ENCODE measurements at regions not wholly inside any gene's neighbourhood (a gene's known extent, or its start where the extent isn't known, plus 50 kb on each side); places are given as distances from the start of the nearest gene placed in this dataset.

DNA sequence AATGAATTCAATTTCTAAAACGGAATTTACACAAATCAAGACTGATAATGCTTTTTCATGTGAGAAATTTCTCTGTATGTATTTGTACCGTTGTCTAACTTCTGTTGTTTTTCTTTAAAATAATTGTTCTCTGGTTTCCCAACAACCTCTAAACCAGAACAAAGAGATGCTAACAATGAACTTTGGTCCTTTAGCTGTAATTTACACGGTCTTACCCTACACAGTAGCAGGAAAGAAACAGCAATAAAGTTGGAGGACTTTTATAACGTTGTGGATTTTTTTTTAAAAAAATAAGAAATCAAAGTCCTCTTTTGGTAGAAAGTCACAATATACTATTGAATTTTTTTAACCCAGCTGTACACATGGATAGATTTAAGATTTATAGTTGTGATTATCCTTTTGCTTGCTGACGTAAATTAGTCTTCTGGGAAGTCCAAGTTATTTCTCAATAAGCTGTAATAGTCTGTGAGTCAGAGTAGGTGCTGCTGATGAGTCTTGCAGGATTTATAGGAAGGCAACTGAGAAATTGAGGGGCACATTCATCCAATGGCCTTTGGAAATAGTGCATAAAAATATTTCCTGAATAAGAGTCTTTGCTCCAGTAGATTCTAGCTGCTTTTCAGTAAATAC is 76.8 kb upstream of the PCSK1 start:
- H3K4me1 ChIP-seq (ENCODE audit: control insufficient read depth in 2 of 2, insufficient read depth in 2 of 2, low read length in 2 of 2): no peaks in the 10 kb centered on the region
- H3K36me3 ChIP-seq (ENCODE audit: control insufficient read depth in 2 of 3, insufficient read depth in 3 of 3, low read length in 3 of 3): no peaks in the 10 kb centered on the region
- ChIA-PET CTCF (no interaction called here), POLR2A (no interaction called here)
- no peaks in the 10 kb centered on the region for H3K9me3 ChIP-seq (ENCODE audit: control insufficient read depth in 2 of 3, low read length in 3 of 3)
- DNase-seq (no peak), ATAC-seq (no peak)
- no peak overlapping the region for H3K27ac Mint-ChIP-seq
- H3K4me3 Mint-ChIP-seq: no peak overlapping the region
- no peak overlapping the region for H3K27ac ChIP-seq (ENCODE audit: low read depth, low read length)
- H3K27me3 Mint-ChIP-seq: peaks cover 0 to 9% (median 0%) of the 10 kb centered on the region in 5 donors
- H3K36me3 Mint-ChIP-seq: no peaks in the 10 kb centered on the region
- H3K9me3 Mint-ChIP-seq: peaks cover 0 to 1% (median 0%) of the 10 kb centered on the region in 11 donors
- intact Hi-C loops (cut with micrococcal nuclease): no loop called here
- no peak overlapping the region for H3K4me3 ChIP-seq (ENCODE audit: low read length)
- H3K4me1 Mint-ChIP-seq: no peaks in the 10 kb centered on the region
- no peaks in the 10 kb centered on the region for H3K27me3 ChIP-seq (ENCODE audit: control insufficient read depth in 2 of 2, insufficient read depth in 2 of 2, low read length in 2 of 2)

DNA sequence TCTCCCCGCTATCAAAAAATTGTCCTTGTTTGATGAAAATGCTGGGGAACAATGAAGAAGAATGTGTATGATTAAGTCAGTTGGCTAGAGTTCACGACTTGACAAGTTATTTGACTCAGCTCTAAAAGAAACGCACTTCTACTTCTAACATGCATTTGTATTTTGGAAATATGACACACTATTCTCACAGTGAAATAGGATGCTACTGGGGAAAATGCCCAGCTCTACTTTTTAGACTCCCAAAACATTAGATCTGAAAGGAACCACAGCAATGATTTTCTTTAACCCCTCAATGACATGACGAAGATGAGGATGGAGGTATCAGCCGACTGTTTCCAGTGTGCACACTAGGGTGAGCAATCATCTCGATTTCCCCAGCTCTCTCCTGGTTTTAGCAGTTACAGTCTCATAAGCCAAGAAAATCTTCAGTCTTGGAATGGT is 83.6 kb upstream of the PCSK1 start:
- intact Hi-C loops (cut with micrococcal nuclease): loop anchor here in 1 of 2 donors (2.0 kb wide), 1 partner anchor 44 kb away; no protein-coding TSS in a partner anchor
- CTCF ChIA-PET: interaction anchor here (0.6 kb wide), 1 partner anchor 10 kb away, joined by 3 read pairs; no protein-coding TSS in a partner anchor

DNA sequence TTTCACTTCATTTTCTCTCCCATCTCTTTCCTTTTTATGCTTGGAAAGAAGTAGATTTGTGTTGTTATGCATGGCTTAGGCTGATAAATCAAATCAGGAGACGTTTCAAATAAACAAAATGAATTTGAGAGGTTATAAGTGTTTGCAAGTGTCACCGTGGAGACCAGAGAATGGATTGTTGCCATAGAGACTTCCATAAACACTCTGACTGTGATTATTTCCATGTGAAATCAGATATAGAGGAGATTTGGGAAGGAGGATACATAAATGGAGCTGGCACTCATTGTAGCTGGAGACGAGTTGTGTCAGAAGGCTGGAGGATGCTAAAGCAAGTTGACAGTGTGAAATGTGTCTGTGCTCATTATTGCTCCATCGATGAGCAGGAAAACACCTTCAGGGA is 84.2 kb upstream of the PCSK1 start:
- H3K27ac ChIP-seq (ENCODE audit: low read depth, low read length): no peak overlapping the region
- Mint-ChIP-seq H3K4me3 (no peak overlapping the region), H3K4me1 (no peaks in the 10 kb centered on the region), H3K36me3 (no peaks in the 10 kb centered on the region), H3K9me3 (peaks cover 0 to 2% (median 0%) of the 10 kb centered on the region in 11 donors), H3K27me3 (peaks cover 0 to 26% (median 8%) of the 10 kb centered on the region in 5 donors), H3K27ac (no peak overlapping the region)
- CTCF ChIA-PET: interaction anchor here (0.6 to 1.5 kb wide), 2 partner anchors 11 to 14 kb away, joined by 3 read pairs; no protein-coding TSS in a partner anchor
- no peak overlapping the region for H3K4me3 ChIP-seq (ENCODE audit: low read length)
- POLR2A ChIA-PET: no interaction called here
- intact Hi-C loops (cut with micrococcal nuclease): loop anchor here in 1 of 2 donors (2.0 kb wide), 1 partner anchor 44 kb away; no protein-coding TSS in a partner anchor
- H3K36me3 ChIP-seq (ENCODE audit: control insufficient read depth in 2 of 3, insufficient read depth in 3 of 3, low read length in 3 of 3): no peaks in the 10 kb centered on the region
- DNase-seq: no peak
- ATAC-seq: no peak
- no peaks in the 10 kb centered on the region for H3K4me1 ChIP-seq (ENCODE audit: control insufficient read depth in 2 of 2, insufficient read depth in 2 of 2, low read length in 2 of 2)
- no peaks in the 10 kb centered on the region for H3K27me3 ChIP-seq (ENCODE audit: control insufficient read depth in 2 of 2, insufficient read depth in 2 of 2, low read length in 2 of 2)
- H3K9me3 ChIP-seq (ENCODE audit: control insufficient read depth in 2 of 3, low read length in 3 of 3): no peaks in the 10 kb centered on the region

More for the DNA sequence above, 83.6 kb upstream of the PCSK1 start:
- H3K4me1 ChIP-seq (ENCODE audit: control insufficient read depth in 2 of 2, insufficient read depth in 2 of 2, low read length in 2 of 2): no peaks in the 10 kb centered on the region
- Mint-ChIP-seq H3K4me1 (no peaks in the 10 kb centered on the region), H3K27me3 (peaks cover 0 to 26% (median 8%) of the 10 kb centered on the region in 5 donors), H3K4me3 (no peak overlapping the region), H3K27ac (no peak overlapping the region), H3K36me3 (no peaks in the 10 kb centered on the region), H3K9me3 (peaks cover 0 to 2% (median 0%) of the 10 kb centered on the region in 11 donors)
- no peak overlapping the region for H3K4me3 ChIP-seq (ENCODE audit: low read length)
- no peak for ATAC-seq
- no peak overlapping the region for H3K27ac ChIP-seq (ENCODE audit: low read depth, low read length)
- no peaks in the 10 kb centered on the region for H3K9me3 ChIP-seq (ENCODE audit: control insufficient read depth in 2 of 3, low read length in 3 of 3)
- POLR2A ChIA-PET: no interaction called here
- no peaks in the 10 kb centered on the region for H3K27me3 ChIP-seq (ENCODE audit: control insufficient read depth in 2 of 2, insufficient read depth in 2 of 2, low read length in 2 of 2)
- no peaks in the 10 kb centered on the region for H3K36me3 ChIP-seq (ENCODE audit: control insufficient read depth in 2 of 3, insufficient read depth in 3 of 3, low read length in 3 of 3)
- DNase-seq: no peak

DNA sequence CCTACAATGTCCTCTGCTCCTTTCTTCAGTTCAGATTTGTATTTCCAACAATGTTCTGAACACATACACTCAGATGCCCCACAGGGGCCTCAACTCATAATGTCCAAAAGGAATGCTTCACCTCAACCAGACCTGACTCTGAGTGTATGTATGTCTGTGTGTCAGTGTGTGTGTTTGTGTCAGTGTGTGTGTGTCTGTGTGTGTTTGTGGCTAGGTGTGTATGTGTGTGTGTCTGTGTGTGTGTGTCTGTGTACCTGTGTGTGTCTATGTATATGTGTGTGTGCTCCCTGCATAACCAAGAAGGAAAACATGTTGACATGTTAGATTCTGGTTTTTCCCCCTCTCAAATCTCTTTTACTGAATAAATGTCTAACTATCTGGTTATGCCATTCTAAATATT is 87.3 kb upstream of the PCSK1 start:
- H3K4me1 Mint-ChIP-seq: no peaks in the 10 kb centered on the region
- H3K36me3 Mint-ChIP-seq: no peaks in the 10 kb centered on the region
- no peak overlapping the region for H3K4me3 Mint-ChIP-seq
- no peaks in the 10 kb centered on the region for H3K36me3 ChIP-seq (ENCODE audit: control insufficient read depth in 2 of 3, insufficient read depth in 3 of 3, low read length in 3 of 3)
- peaks cover 0 to 2% (median 0%) of the 10 kb centered on the region in 11 donors for H3K9me3 Mint-ChIP-seq
- DNase-seq (no peak), ATAC-seq (no peak)
- ChIA-PET POLR2A (no interaction called here), CTCF (no interaction called here)
- H3K27ac Mint-ChIP-seq: no peak overlapping the region
- intact Hi-C loops (cut with micrococcal nuclease): no loop called here
- no peaks in the 10 kb centered on the region for H3K9me3 ChIP-seq (ENCODE audit: control insufficient read depth in 2 of 3, low read length in 3 of 3)
- no peaks in the 10 kb centered on the region for H3K4me1 ChIP-seq (ENCODE audit: control insufficient read depth in 2 of 2, insufficient read depth in 2 of 2, low read length in 2 of 2)
- H3K27ac ChIP-seq (ENCODE audit: low read depth, low read length): no peak overlapping the region
- no peak overlapping the region for H3K4me3 ChIP-seq (ENCODE audit: low read length)
- no peaks in the 10 kb centered on the region for H3K27me3 ChIP-seq (ENCODE audit: control insufficient read depth in 2 of 2, insufficient read depth in 2 of 2, low read length in 2 of 2)
- H3K27me3 Mint-ChIP-seq: peaks cover 0 to 16% (median 13%) of the 10 kb centered on the region in 5 donors

DNA sequence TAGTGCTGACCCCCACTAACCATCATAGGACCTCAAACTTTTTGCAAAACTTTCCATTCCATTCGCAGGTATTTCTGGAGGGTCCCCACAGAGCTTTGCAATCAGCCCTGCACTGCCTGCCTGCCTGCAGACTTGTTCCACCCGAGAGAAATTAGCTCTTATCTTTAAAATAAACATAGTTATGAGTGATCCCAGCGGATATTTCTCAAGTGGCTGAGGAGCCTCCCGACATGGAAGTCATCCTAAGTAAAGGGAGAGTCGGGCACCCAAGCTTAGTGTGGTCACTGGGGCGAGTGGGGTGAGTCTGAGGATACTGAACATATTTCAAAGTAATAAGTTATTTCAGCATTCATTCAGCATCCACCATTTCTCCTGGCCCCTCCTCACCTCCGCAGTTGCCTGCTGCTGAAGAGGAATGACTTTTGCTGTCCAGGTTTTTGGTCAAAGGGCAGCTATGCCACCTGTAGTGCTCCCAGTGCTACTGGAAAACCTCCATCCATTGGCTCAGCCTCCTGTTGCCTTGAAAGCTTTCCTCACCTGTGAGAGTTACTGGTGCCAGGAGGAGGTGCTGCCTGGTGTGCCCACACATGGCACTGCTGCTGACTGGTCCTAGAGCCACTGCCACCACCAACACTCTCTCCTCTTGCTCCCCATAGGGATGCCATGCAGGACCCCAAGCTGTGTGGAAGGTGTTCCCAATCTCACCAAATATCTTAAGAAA is 89.7 kb upstream of the PCSK1 start:
- H3K4me1 ChIP-seq (ENCODE audit: control insufficient read depth in 2 of 2, insufficient read depth in 2 of 2, low read length in 2 of 2): no peaks in the 10 kb centered on the region
- H3K4me3 ChIP-seq (ENCODE audit: low read length): no peak overlapping the region
- H3K36me3 ChIP-seq (ENCODE audit: control insufficient read depth in 2 of 3, insufficient read depth in 3 of 3, low read length in 3 of 3): no peaks in the 10 kb centered on the region
- CTCF ChIA-PET: no interaction called here
- peaks cover 0 to 10% (median 0%) of the 10 kb centered on the region in 5 donors for H3K27me3 Mint-ChIP-seq
- no peak overlapping the region for H3K27ac ChIP-seq (ENCODE audit: low read depth, low read length)
- H3K27ac Mint-ChIP-seq: no peak overlapping the region
- no peak overlapping the region for H3K4me3 Mint-ChIP-seq
- no peaks in the 10 kb centered on the region for H3K27me3 ChIP-seq (ENCODE audit: control insufficient read depth in 2 of 2, insufficient read depth in 2 of 2, low read length in 2 of 2)
- H3K9me3 ChIP-seq (ENCODE audit: control insufficient read depth in 2 of 3, low read length in 3 of 3): no peaks in the 10 kb centered on the region
- POLR2A ChIA-PET: no interaction called here
- H3K9me3 Mint-ChIP-seq: no peaks in the 10 kb centered on the region
- intact Hi-C loops (cut with micrococcal nuclease): no loop called here
- ATAC-seq (no peak), DNase-seq (no peak)
- no peaks in the 10 kb centered on the region for H3K36me3 Mint-ChIP-seq
- no peaks in the 10 kb centered on the region for H3K4me1 Mint-ChIP-seq

DNA sequence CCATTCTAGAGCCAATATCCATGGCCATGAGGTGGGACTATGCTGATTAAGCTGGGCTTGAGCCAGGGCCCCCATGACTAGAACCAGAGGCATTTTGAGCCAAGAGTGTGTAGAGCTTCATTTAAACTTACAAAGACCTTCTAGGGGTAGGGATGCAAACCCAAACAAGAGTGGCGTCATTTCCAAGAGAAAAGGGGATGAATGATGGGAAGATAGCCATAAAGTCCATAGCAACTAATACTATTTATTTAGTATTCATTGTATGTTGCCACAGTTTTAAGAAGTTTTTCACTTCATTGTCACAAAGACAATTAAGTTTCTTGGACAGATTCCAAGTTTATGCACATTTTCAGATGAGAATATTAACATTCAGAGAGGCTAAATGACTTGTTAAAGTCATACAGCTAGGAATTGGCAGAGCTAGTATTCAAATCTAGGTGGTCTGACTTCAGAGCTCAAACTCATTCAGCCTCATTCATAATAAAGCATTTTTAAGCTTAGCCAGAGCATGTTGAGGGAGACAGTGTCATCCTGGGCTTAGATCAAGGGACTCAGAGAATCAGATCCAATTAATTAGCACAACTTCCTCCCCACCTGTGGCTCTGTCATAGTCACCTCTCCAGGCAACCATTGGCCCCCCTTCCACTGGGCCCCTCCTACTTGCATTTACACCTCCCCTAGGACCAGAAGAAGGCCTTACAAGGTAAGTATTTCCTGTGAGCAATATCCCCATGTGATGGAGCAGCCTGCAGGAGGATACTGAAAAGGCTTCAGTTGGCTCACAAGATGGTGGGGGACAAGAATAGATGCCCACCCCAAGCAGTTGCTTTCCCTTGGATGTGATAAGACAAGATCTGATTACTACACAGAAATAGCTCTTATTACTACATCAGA is 95.0 kb upstream of the PCSK1 start:
- intact Hi-C loops (cut with micrococcal nuclease): no loop called here
- Histone ChIP-seq H3K27me3 (ENCODE audit: control insufficient read depth in 2 of 2, insufficient read depth in 2 of 2, low read length in 2 of 2) (no peaks in the 10 kb centered on the region), H3K27ac (ENCODE audit: low read depth, low read length) (no peak overlapping the region), H3K9me3 (ENCODE audit: control insufficient read depth in 2 of 3, low read length in 3 of 3) (no peaks in the 10 kb centered on the region), H3K4me3 (ENCODE audit: low read length) (no peak overlapping the region), H3K4me1 (ENCODE audit: control insufficient read depth in 2 of 2, insufficient read depth in 2 of 2, low read length in 2 of 2) (no peaks in the 10 kb centered on the region), H3K36me3 (ENCODE audit: control insufficient read depth in 2 of 3, insufficient read depth in 3 of 3, low read length in 3 of 3) (no peaks in the 10 kb centered on the region)
- H3K27ac Mint-ChIP-seq: no peak overlapping the region
- CTCF ChIA-PET: interaction anchor here (1.0 kb wide), 1 partner anchor 9 kb away, joined by 3 read pairs; no protein-coding TSS in a partner anchor
- peaks cover 0 to 5% (median 0%) of the 10 kb centered on the region in 7 donors for H3K4me1 Mint-ChIP-seq
- POLR2A ChIA-PET: no interaction called here
- no peaks in the 10 kb centered on the region for H3K36me3 Mint-ChIP-seq
- DNase-seq (no peak), ATAC-seq (no peak)
- H3K4me3 Mint-ChIP-seq: no peak overlapping the region
- no peaks in the 10 kb centered on the region for H3K9me3 Mint-ChIP-seq
- peaks cover 0 to 8% (median 0%) of the 10 kb centered on the region in 5 donors for H3K27me3 Mint-ChIP-seq

Data from naive thymus-derived CD4-positive, alpha-beta T cell (primary cell).